MCF 10A (cell line): ENCODE measurements at regions not wholly inside any gene's neighbourhood (a gene's known extent, or its start where the extent isn't known, plus 50 kb on each side); places are given as distances from the start of the nearest gene placed in this dataset.

Experiments used
- BruUV-seq: library from RNA; stranded (reverse); fragments of 400-500 nt; replicated peaks from 2 replicates; lab custom pipeline; 2021; lab: Mats Ljungman, UMichigan
- CTCF ChIA-PET: fragments of 300-600 bp; sonication (Branson Sonifier 250); formaldehyde crosslinking; extraction: SDS; loops from one replicate; lab custom pipeline; 2021; ENCODE audit warnings: antibody characterized with exemption, inconsistent platforms; lab: Yijun Ruan, JAX
- POLR2A ChIA-PET: fragments of 300-600, 350-650 bp; sonication (Branson Sonifier 250); formaldehyde crosslinking; extraction: SDS; loops from one replicate; lab custom pipeline; 2020; ENCODE audit warnings: antibody characterized with exemption, inconsistent platforms; lab: Yijun Ruan, JAX
- DNase-seq: peaks from one replicate; pipeline ENCODE4 v3.0.0-alpha.2; 2018; ENCODE audit not compliant: unreplicated experiment
- H3K27ac Mint-ChIP-seq: one replicate; pipeline ENCODE4 v1.8.0; 2022; ENCODE audit warnings: mild to moderate bottlenecking, low read depth, mixed read lengths; ENCODE audit not compliant: unreplicated experiment
- H3K27me3 Mint-ChIP-seq: one replicate; pipeline ENCODE4 v1.8.0; 2022; ENCODE audit warnings: mixed read lengths; ENCODE audit not compliant: insufficient read depth, unreplicated experiment
- H3K36me3 Mint-ChIP-seq: one replicate; pipeline ENCODE4 v1.8.0; 2022; ENCODE audit warnings: mild to moderate bottlenecking, moderate library complexity, mixed read lengths; ENCODE audit not compliant: insufficient read depth, unreplicated experiment
- H3K4me1 Mint-ChIP-seq: one replicate; pipeline ENCODE4 v1.8.0; 2022; ENCODE audit warnings: mixed read lengths; ENCODE audit not compliant: insufficient read depth, unreplicated experiment
- H3K4me3 Mint-ChIP-seq: one replicate; pipeline ENCODE4 v1.8.0; 2022; ENCODE audit warnings: mild to moderate bottlenecking, moderate library complexity, mixed read lengths; ENCODE audit not compliant: unreplicated experiment
- H3K9me3 Mint-ChIP-seq: one replicate; pipeline ENCODE4 v1.8.0; 2022; ENCODE audit warnings: mixed read lengths; ENCODE audit not compliant: unreplicated experiment
- intact Hi-C: fragments of 100-400 bp; cut with micrococcal nuclease; formaldehyde crosslinking; loops from 2 replicates; pipeline ENCODE4 v1.14.1; 2022
- TF ChIP-seq, protein P1 (sequence below): fragments of 200-600 bp; IDR thresholded peaks from one replicate; pipeline ENCODE4 v1.8.0; 2022; ENCODE audit warnings: antibody characterized with exemption, mild to moderate bottlenecking; ENCODE audit not compliant: unreplicated experiment

- CTCF ChIA-PET = no interaction called here
- intact Hi-C loops = no loop called here
- no peak for DNase-seq
Observed at GRCh38 chr2:128390256-128390990, 71.8 kb upstream of the HS6ST1 start.

GRCh38 chr2:128390991-128391630 is 72.4 kb upstream of the HS6ST1 start:
- Mint-ChIP-seq H3K36me3 (no peaks in the 10 kb centered on the region), H3K4me1 (no peaks in the 10 kb centered on the region), H3K27me3 (no peaks in the 10 kb centered on the region), H3K4me3 (no peak overlapping the region), H3K9me3 (no peaks in the 10 kb centered on the region), H3K27ac (no peak overlapping the region)
- POLR2A ChIA-PET = no interaction called here
- CTCF ChIA-PET = no interaction called here
- no peak for DNase-seq
- TF ChIP-seq, protein P1, sequence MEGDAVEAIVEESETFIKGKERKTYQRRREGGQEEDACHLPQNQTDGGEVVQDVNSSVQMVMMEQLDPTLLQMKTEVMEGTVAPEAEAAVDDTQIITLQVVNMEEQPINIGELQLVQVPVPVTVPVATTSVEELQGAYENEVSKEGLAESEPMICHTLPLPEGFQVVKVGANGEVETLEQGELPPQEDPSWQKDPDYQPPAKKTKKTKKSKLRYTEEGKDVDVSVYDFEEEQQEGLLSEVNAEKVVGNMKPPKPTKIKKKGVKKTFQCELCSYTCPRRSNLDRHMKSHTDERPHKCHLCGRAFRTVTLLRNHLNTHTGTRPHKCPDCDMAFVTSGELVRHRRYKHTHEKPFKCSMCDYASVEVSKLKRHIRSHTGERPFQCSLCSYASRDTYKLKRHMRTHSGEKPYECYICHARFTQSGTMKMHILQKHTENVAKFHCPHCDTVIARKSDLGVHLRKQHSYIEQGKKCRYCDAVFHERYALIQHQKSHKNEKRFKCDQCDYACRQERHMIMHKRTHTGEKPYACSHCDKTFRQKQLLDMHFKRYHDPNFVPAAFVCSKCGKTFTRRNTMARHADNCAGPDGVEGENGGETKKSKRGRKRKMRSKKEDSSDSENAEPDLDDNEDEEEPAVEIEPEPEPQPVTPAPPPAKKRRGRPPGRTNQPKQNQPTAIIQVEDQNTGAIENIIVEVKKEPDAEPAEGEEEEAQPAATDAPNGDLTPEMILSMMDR = no peak
- intact Hi-C loops = no loop called here
- no TSS peak for BruUV-seq

More at GRCh38 chr2:128390256-128390990, 71.8 kb upstream of the HS6ST1 start:
- Mint-ChIP-seq H3K27me3 (no peaks in the 10 kb centered on the region), H3K27ac (no peak overlapping the region), H3K36me3 (no peaks in the 10 kb centered on the region), H3K4me3 (no peak overlapping the region), H3K4me1 (no peaks in the 10 kb centered on the region), H3K9me3 (no peaks in the 10 kb centered on the region)
- no TSS peak for BruUV-seq
- TF ChIP-seq, protein P1 = no peak
- POLR2A ChIA-PET = no interaction called here

- Mint-ChIP-seq H3K4me1 (no peaks in the 10 kb centered on the region), H3K4me3 (no peak overlapping the region), H3K9me3 (no peaks in the 10 kb centered on the region), H3K27me3 (no peaks in the 10 kb centered on the region), H3K27ac (no peak overlapping the region), H3K36me3 (no peaks in the 10 kb centered on the region)
- intact Hi-C loops = no loop called here
- ChIA-PET POLR2A (no interaction called here), CTCF (no interaction called here)
- TF ChIP-seq, protein P1 = no peak
- BruUV-seq = no TSS peak
- no peak for DNase-seq
Observed at GRCh38 chr2:128391679-128392078, 73.0 kb upstream of the HS6ST1 start.

DNA sequence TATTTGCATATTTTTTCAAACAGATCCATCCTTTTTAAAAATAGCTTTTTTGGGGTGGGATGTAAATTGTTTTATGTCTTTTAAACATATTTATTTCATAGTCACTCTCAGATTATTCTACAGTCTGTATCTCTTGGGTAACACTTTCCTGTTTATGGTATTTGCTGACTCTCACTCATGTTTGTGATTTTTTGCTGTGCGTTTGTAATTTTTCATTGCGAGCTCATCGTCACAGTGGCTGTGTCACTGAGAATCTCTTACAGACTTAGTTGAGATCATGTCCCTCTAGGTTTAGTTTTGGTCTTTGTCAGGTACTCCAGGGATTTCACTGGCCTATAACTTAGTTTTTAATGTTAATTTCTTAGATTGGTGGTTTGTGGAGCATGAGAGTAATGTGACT is 73.5 kb upstream of the HS6ST1 start:
- Mint-ChIP-seq H3K4me3 (no peak overlapping the region), H3K36me3 (no peaks in the 10 kb centered on the region), H3K27me3 (no peaks in the 10 kb centered on the region), H3K27ac (no peak overlapping the region), H3K9me3 (no peaks in the 10 kb centered on the region), H3K4me1 (no peaks in the 10 kb centered on the region)
- POLR2A ChIA-PET = no interaction called here
- intact Hi-C loops = no loop called here
- BruUV-seq = no TSS peak
- CTCF ChIA-PET = no interaction called here
- no peak for DNase-seq
- TF ChIP-seq, protein P1 = no peak
